IMR-90 (cell line): ENCODE measurements at regions not wholly inside any gene's neighbourhood (a gene's known extent, or its start where the extent isn't known, plus 50 kb on each side); places are given as distances from the start of the nearest gene placed in this dataset.

Source experiments
- CTCF ChIP-seq: conservative IDR thresholded peaks from 2 replicates; pipeline ENCODE4 v1.5.1; 2012; ENCODE audit warnings: mild to moderate bottlenecking, low read depth, low read length, improper control_type of control experiment
- RAD21 ChIP-seq: IDR thresholded peaks from 2 replicates; pipeline ENCODE4 v1.6.1; 2012; ENCODE audit warnings: low read length, improper control_type of control experiment

- TF ChIP-seq RAD21 (no peak), CTCF (no peak)
Measured at GRCh38 chr5:17156463-17156862, 61.0 kb upstream of the BASP1 start.
